ENCODE measurements at regions not wholly inside any gene's neighbourhood (a gene's known extent, or its start where the extent isn't known, plus 50 kb on each side); places are given as distances from the start of the nearest gene placed in this dataset.

- TF ChIP-seq POLR2AphosphoS5 (IDR thresholded peaks at IDR 0.05; ENCODE audit: low read depth, low read length) (no peak), POLR2A (IDR thresholded peaks at IDR 0.05; ENCODE audit: low read depth, low read length) (no peak)
These were observed 421.7 kb upstream of the KIF2A start for GRCh38 chr5:61884252-61884855.
